HG03039 (cell line): ENCODE measurements at regions not wholly inside any gene's neighbourhood (a gene's known extent, or its start where the extent isn't known, plus 50 kb on each side); places are given as distances from the start of the nearest gene placed in this dataset.

Source experiments
- ATAC-seq: cut with Tn5 transposase; IDR thresholded peaks from one replicate; pipeline ENCODE4 v1.9.1; 2021; ENCODE audit warnings: mild to moderate bottlenecking, moderate library complexity; ENCODE audit not compliant: unreplicated experiment

DNA sequence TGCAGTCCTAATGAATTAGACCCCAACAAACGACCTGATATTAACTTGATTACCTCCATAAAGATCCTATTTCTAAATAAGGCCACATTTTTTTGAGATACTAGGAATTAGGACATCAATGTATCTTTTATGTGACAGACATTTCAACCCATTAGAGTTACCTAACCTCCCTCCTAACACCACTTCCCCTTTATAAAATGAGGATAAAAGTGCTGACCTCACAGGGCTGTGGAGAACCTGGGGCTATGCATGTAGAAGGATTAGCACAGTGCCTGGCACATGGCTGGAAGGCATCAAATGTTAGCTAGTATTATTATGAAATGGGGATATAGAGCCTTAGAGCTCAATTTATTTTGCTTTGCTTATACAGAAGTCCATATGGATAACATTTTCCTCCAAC is 53.5 kb upstream of the LRRN1 start:
- ATAC-seq = no peak

DNA sequence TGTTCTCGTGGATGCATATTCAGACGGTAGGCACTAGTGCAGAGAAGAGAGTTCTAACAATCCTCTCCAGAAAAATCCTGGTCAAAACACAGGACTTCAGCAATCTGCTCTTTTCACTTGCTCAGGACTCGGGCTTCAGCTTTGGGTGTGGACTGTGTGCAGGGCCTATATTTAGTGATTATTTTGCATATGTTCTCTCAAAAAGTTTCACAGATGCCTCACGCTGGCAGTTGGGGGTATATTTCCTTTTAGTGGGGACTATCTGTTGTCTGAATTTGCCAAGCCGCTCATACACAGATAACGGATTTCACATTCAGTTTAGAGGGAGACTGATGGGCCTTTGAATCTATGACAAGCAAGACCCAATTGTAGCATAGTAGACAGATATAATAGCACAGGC is 54.4 kb upstream of the LRRN1 start:
- ATAC-seq = no peak

DNA sequence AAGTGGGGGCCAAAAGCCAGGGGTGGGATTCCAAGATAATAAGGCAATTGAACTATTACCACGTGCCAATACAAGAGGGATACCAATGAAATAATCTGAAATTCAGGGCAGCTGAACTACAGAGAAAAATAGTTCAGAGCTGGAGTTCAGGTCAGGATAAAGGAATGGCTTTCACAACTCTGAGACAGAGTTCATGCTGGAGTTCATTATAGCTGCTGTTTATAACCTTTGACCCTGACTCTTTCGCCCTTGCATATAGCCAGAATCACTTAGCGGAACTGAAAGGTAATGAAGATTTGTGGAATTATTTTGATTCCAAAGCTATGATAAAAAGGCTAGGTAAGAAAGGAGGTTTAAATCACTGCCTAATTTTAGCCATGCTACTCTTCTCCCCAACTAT is 55.5 kb upstream of the LRRN1 start:
- no peak for ATAC-seq

- ATAC-seq = no peak
These were observed 59.2 kb upstream of the LRRN1 start for GRCh38 chr3:3740061-3740460.

DNA sequence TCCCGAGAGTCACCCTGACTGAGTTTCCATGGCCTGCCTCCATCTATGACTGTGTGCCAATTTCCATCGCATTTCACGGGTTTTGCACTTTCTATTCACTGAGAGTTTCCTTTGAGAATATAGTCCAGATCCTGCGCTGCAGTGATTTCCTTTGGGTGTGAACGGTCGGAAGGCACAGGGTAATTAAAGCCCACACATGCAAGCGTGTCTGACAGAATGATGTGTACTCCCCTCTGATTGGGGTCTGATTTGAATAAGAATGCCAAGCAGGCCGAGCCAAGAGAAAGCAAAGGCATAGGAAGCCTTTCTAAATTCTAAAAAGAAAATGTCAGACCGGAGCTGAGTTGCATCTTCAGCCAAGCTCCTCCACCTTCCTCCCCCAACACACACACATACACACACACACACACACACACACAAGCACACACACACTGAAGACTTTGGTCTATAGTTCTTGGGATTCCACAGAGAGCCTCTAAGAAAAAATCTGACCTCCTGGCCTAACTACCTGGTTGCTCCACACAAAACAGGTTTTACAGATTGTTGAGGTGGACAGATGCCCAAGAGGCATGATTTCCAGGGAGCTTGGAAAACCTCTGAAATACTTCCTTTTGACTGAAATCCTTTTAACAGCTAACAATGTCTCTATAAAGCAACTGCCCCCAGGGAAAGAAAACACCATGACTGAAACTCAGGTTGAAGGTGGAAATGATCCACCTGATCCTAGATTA is 59.7 kb upstream of the LRRN1 start:
- ATAC-seq = no peak

DNA sequence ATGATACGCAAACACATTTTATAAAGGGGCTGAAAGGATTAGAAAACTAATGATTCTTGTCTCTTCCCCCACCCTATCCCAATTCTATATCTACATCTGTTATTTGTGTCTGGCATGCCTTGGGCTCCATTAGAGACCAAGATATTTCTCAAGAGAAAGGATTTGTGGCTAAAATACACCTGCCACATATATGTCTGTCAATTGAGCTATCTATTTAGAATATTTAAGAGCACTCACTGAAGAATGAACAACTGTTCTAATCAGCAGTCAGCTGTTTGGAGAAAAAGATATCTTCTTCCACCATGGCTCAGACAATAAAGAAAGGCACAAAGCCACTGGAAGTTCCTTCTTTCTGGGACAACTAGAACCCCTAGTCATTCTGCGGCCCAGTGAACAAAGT is 61.7 kb upstream of the LRRN1 start:
- no peak for ATAC-seq

DNA sequence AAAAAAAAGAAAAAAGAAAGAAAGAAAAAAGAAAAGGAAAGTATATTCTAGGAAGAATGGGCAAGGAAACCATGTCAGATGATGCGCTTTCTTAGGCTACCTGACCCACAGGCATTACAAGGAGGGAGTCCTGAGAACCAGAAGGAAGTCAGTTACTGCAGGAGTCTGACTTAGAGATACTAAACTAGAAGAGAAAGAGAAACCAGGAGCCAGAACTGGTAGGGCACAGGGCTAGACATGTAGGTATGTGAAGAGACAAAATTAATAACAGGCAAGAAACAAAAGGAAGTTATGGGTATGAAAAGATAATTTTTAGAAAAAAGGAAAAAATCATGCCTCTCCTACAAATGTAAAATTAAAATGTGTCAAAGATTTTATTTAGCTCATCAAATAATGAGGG is 63.3 kb upstream of the LRRN1 start:
- ATAC-seq = no peak

DNA sequence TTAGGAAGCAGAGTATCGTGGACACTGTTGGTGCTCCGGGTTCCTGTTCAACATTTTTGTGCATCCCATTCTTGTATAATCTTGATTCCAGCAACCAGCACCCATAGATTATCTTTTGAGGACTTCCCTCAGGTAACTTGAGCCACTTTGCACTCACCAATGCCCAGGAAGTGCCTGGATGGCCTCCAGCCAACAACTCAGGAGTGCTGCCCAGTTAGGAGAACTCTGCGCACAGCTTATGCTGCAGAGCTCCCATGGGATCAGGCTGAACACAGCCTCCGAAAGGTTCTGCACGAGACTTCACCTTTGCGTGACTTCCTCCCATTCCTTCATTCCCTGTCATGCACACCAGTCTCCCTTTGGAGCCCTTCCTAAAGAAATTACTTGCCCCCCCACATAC is 64.3 kb upstream of the LRRN1 start:
- ATAC-seq = no peak

DNA sequence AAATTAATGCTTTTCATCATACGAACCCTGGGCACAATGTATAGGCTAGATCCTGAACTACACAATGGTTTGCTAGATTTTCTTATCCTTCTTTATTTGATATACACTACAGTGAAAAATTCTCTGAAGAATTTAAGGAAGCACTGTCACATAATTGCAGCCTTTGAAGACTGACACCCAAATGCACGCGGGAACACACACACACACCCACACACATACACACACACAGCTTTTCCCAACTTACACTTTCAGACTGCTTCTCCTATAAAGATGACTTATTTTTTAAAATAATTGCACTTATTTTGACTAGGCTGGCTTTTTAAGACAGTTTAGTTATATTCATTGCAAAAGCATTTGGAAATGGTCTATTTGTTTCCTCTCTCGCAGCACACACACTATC is 70.0 kb upstream of the LRRN1 start:
- ATAC-seq = no peak

DNA sequence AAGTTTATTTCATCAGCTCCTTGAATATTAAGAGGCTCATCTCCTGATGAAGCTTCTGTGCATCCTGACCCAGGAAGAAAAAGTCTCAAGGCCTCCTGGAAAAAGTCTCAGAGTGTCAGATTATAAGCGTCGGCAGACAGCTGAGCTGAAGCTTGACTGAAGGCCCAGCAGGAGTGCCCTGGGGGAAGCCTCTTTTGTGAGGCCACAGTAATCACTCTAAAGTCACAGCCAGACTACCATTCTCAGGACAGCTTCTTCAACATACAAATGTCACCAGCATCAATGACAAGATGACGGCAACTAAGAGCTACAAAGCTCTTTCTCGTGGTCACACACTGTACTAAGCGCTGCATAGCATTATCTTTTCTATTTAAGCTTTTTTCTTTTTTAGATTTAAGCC is 72.7 kb upstream of the LRRN1 start:
- no peak for ATAC-seq

- ATAC-seq = no peak
These were observed 84.7 kb upstream of the LRRN1 start for GRCh38 chr3:3714572-3714971.

- ATAC-seq = no peak
These were observed 86.3 kb upstream of the LRRN1 start for GRCh38 chr3:3712971-3713370.

DNA sequence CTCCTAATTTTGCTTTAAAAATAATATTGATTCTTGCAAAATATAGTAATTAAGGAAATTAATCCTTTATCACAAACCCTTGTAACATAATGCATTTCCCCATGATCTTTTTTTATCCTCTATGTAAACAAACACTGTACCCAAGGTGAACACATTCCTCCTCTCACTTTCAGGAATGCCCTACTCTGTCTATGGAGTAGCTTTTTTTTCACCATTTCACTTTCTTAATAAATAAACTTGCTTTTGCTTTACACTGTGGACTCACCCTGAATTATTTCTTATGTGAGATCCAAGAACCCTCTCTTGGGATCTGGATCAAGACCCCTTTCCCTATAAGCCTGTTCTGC is 90.5 kb upstream of the LRRN1 start:
- ATAC-seq = no peak

GRCh38 chr3:3707858-3708768 is 91.1 kb upstream of the LRRN1 start:
- ATAC-seq = no peak

- ATAC-seq = no peak
These were observed 94.0 kb upstream of the LRRN1 start for GRCh38 chr3:3705090-3705775.

GRCh38 chr3:3701949-3702348 is 97.3 kb upstream of the LRRN1 start:
- ATAC-seq = no peak

GRCh38 chr3:3699816-3700633 is 99.2 kb upstream of the LRRN1 start:
- no peak for ATAC-seq

DNA sequence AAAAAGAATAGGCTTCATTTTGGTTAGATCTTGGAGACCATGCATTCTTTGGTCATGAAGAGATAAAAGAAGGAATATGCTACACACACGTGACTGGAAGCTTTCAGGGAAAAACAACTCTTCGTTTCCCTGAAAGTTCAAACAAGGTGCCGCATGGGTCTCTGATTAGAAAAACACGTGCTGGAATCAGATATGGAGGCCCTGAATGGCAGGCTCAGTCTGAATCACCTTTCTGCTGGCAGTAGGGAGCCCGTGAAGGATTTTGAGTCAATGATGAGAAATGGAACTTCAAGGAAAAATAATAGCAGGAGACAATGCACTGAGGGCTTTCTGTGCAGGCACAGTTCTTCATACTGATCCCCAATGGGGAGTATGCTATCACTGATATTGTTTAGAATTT is 99.8 kb upstream of the LRRN1 start:
- ATAC-seq = no peak

DNA sequence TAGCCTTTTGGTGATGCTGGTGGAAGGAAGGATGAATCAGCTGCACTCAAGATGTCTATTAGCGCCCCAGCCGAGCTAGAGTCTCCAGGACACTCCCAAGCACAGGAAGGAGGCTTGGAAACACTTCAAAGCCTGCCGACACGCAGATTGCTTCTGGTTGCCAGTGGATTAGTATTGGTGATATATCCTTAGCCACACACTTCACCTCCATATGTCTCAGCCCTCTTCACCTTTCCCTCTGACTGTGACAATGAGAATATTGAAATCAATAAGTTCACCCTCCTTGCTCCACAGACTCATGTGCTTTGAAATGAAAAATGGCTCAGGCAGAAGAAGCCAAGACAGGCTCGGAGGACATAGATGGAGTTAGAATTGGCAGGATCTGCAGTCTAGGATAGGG is 102.9 kb upstream of the LRRN1 start:
- ATAC-seq = no peak

DNA sequence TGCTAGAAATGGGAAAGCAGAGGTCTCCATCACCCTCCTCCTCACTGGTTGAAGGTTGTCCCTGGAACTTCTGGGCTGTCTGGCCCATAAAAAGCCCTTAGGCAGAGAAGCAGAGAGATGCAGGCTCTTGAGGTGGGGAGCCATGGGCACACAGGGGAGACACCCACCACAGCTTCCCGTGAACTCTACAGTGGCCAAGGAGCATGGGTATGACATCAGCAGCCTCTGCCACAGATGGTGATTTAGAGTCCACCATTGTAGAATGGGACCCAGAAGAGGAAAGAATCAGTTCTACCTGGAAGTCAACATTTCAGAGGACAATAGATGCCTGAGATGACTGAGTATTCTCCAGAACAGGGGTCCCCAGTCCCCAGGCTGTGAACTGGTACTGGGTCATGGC is 105.6 kb upstream of the LRRN1 start:
- no peak for ATAC-seq
